Left ventricle myocardium inferior (tissue), 1 donor: ENCODE measurements at regions not wholly inside any gene's neighbourhood (a gene's known extent, or its start where the extent isn't known, plus 50 kb on each side); places are given as distances from the start of the nearest gene placed in this dataset.
A peak's percentile ranks its signal among the peaks of the same experiment; 100 is the strongest.

Source experiments
- DNase-seq: peaks from one replicate; pipeline ENCODE4 v3.0.0-alpha.2; 2020
- H3K27ac ChIP-seq: fragments of 200-600 bp; replicated peaks from 2 replicates; pipeline ENCODE4 v1.8.0; 2021
- H3K27me3 ChIP-seq: fragments of 200-600 bp; 2 replicates; pipeline ENCODE4 v1.8.0; 2021; ENCODE audit warnings: low read depth
- H3K36me3 ChIP-seq: fragments of 200-600 bp; 2 replicates; pipeline ENCODE4 v1.8.0; 2021
- H3K4me1 ChIP-seq: fragments of 200-600 bp; 2 replicates; pipeline ENCODE4 v1.8.0; 2021
- H3K4me3 ChIP-seq: fragments of 200-600 bp; 2 replicates; pipeline ENCODE4 v1.8.0; 2021; ENCODE audit warnings: mild to moderate bottlenecking, moderate library complexity
- H3K9me3 ChIP-seq: fragments of 200-600 bp; replicated peaks from 2 replicates; pipeline ENCODE4 v1.8.0; 2021
- intact Hi-C: fragments of 100-400 bp; cut with micrococcal nuclease; formaldehyde crosslinking; loops from one replicate; pipeline ENCODE4 v1.11.0; 2022
- TF ChIP-seq, protein P1 (sequence below): fragments of 200-600 bp; IDR thresholded peaks from 2 replicates; pipeline ENCODE4 v1.8.0; 2021; ENCODE audit warnings: antibody characterized with exemption, mild to moderate bottlenecking, borderline replicate concordance
- donor health status: DM: no; HTN: yes; CAD: no; lungs with severe emphysema.

DNA sequence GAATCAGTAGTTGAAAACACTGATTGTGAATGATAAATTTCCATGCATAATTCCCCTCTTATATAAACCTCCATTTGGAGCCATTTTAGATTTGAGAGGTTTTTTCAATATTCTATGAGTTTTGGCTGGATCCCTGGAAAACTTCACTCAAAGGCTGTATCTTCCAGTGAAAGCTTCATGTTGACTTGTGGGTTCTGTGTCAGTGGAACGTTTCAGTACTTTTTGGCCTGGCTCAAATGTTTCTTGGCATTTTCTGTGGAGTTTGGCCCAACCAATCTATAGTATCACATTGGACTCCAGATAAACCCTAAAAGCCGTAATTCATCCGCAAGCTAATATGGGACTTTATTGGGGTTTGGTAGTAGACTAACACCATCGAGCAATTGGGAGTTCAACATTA lies 172.6 kb upstream of the PRPS1L1 start:
- H3K4me1 ChIP-seq = peaks cover 23% of the 10 kb centered on the region
- no peaks in the 10 kb centered on the region for H3K27me3 ChIP-seq
- intact Hi-C loops = no loop called here
- no peaks in the 10 kb centered on the region for H3K9me3 ChIP-seq
- TF ChIP-seq, protein P1, sequence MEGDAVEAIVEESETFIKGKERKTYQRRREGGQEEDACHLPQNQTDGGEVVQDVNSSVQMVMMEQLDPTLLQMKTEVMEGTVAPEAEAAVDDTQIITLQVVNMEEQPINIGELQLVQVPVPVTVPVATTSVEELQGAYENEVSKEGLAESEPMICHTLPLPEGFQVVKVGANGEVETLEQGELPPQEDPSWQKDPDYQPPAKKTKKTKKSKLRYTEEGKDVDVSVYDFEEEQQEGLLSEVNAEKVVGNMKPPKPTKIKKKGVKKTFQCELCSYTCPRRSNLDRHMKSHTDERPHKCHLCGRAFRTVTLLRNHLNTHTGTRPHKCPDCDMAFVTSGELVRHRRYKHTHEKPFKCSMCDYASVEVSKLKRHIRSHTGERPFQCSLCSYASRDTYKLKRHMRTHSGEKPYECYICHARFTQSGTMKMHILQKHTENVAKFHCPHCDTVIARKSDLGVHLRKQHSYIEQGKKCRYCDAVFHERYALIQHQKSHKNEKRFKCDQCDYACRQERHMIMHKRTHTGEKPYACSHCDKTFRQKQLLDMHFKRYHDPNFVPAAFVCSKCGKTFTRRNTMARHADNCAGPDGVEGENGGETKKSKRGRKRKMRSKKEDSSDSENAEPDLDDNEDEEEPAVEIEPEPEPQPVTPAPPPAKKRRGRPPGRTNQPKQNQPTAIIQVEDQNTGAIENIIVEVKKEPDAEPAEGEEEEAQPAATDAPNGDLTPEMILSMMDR = no peak
- no peak overlapping the region for H3K4me3 ChIP-seq
- no peak for DNase-seq
- no peak overlapping the region for H3K27ac ChIP-seq
- no peaks in the 10 kb centered on the region for H3K36me3 ChIP-seq

DNA sequence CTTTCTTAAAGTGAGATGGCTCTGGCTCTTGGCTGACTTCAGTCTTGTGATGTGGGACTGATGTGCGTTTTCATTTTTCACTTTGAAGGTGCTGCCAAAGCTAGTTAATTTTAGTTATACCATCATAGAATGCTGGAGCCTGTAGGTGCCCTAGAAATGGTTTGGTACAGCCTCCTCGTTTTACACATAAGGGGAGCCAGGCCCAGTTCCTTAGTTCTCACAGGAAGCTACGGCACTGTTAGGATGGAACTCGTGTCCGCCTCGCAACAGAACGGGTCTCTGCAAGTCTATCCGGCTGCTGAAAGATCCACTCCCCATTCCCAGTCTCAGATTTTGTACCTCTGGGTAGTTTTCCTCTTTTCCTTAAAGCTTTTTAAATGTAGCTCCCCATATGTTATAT lies 173.2 kb upstream of the PRPS1L1 start:
- H3K4me1 ChIP-seq = peaks cover 23% of the 10 kb centered on the region
- DNase-seq = no peak
- no peak overlapping the region for H3K27ac ChIP-seq
- intact Hi-C loops = no loop called here
- H3K4me3 ChIP-seq = no peak overlapping the region
- no peaks in the 10 kb centered on the region for H3K9me3 ChIP-seq
- H3K36me3 ChIP-seq = no peaks in the 10 kb centered on the region
- H3K27me3 ChIP-seq = no peaks in the 10 kb centered on the region
- TF ChIP-seq, protein P1 = no peak

DNA sequence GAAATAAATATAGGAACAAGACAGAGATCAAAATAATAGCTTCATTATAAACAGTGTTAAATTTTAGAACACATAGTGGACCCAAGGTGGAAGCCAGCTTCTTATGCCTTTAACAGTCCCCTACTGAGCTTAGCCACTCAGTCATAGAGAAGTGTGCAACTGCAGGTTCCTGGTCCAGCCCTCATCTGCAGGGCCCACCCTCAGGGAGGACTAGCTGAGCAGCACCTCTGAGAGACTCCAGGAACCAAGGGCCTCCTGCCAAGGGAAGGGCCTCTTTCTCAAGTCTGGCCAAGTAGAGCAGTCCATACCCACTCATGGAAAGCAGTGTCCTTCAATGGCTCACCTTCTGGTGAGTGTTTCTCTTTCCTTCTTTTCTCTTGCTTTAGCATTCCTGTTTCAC lies 173.7 kb upstream of the PRPS1L1 start:
- Histone ChIP-seq H3K9me3 (no peaks in the 10 kb centered on the region), H3K36me3 (no peaks in the 10 kb centered on the region), H3K4me1 (peaks cover 23% of the 10 kb centered on the region), H3K4me3 (no peak overlapping the region), H3K27ac (peak overlapping the region; percentile 14), H3K27me3 (no peaks in the 10 kb centered on the region)
- TF ChIP-seq, protein P1 = no peak
- DNase-seq = no peak
- intact Hi-C loops = no loop called here

DNA sequence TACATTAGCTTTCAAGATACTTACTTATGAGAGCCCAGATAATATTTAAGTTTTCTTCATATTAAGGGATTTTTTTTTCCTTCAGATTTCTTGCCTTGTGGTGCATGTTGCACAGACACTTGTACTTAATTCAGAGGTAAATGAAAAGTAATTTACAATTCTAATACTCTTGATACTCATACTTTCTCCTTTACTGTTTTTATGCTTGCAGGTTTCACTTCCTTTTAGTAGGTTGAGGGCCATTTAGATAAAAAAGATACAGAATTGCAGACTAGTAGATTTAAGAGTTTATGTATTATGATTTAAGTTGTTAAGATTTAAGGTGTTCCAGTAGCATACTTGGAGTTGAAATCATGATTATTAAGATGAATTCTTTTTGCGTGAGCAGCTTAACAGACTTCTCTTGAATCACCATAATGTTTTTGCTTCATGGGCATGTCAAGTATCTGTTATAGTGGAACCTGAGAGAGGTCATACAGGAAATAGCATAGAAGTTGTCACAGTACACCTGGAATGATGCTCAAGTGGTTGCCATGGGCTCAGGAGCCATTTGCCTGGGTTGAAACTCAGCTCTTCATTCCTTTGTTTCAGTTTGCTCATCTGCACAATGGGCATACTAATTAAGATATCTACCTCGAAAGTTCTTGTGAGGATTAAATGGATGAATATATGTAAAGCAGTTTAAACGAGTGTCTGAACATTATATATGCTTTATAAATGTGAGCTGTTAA lies 174.8 kb upstream of the PRPS1L1 start:
- H3K9me3 ChIP-seq = no peaks in the 10 kb centered on the region
- TF ChIP-seq, protein P1 = no peak
- H3K27ac ChIP-seq = no peak overlapping the region
- H3K4me1 ChIP-seq = peaks cover 26% of the 10 kb centered on the region
- no peak for DNase-seq
- H3K27me3 ChIP-seq = no peaks in the 10 kb centered on the region
- intact Hi-C loops = no loop called here
- H3K36me3 ChIP-seq = no peaks in the 10 kb centered on the region
- H3K4me3 ChIP-seq = no peak overlapping the region

DNA sequence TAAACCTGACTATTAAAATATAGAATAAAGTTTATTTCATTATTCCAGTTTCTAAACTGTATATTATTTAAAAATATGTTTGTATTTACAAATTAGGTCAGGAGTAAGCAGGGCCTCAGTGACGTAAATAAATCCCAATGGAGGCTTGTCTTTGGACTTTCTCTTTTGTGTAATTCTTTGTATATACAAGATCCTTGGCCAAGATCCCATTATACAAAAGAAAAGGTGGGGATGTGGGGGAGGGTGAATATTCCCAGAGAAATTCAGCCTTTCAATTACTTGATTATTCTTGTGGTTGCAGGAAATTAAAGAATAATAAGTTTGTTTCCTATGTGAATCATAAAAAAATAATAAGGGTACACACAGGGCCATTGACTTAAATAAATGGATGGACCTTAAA lies 178.7 kb upstream of the PRPS1L1 start:
- H3K27ac ChIP-seq = no peak overlapping the region
- H3K36me3 ChIP-seq = no peaks in the 10 kb centered on the region
- no peak for DNase-seq
- H3K4me1 ChIP-seq = peaks cover 21% of the 10 kb centered on the region
- intact Hi-C loops = no loop called here
- H3K27me3 ChIP-seq = no peaks in the 10 kb centered on the region
- no peaks in the 10 kb centered on the region for H3K9me3 ChIP-seq
- H3K4me3 ChIP-seq = no peak overlapping the region
- TF ChIP-seq, protein P1 = no peak

DNA sequence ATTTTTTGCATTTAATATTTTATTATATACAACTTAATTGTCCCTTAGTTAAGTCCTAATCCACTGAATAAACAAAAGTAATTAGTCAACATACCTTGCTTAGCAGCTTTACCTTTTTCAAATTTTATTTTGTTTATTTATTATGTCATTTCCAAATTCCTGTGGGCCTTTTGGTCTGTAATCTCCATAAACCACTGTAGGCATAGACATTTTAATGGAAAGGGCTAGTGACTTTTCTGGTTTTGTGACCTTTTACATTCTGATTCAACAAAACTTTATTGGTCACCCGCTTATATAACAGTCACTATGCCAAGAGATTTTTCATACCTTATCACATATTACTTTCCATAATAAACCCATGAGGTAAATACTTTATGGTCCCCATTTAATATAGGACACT lies 181.3 kb upstream of the PRPS1L1 start:
- H3K9me3 ChIP-seq = no peaks in the 10 kb centered on the region

More for the DNA sequence above, 181.3 kb upstream of the PRPS1L1 start:
- Histone ChIP-seq H3K27ac (no peak overlapping the region), H3K4me1 (peaks cover 31% of the 10 kb centered on the region), H3K36me3 (no peaks in the 10 kb centered on the region), H3K4me3 (no peak overlapping the region), H3K27me3 (no peaks in the 10 kb centered on the region)
- no peak for DNase-seq
- TF ChIP-seq, protein P1 = no peak
- intact Hi-C loops = no loop called here
